Activated T-cell treated with anti-CD3 and anti-CD28 coated beads for 1 hour (primary cell): ENCODE measurements at regions not wholly inside any gene's neighbourhood (a gene's known extent, or its start where the extent isn't known, plus 50 kb on each side); places are given as distances from the start of the nearest gene placed in this dataset.
"Not testable (repeated sequence)": the region's sequence is repeated elsewhere in the genome, so short reads cannot be mapped to it uniquely, and the experiment has no call there.

Experiments
- DNase-seq: peaks from one replicate; pipeline ENCODE4 v3.0.0-alpha.2; 2020; ENCODE audit warnings: low read depth

GRCh38 chr1:58190267-58190988 lies 356.1 kb downstream of the OMA1 start:
- DNase-seq: no peak

GRCh38 chr1:58189453-58189852 lies 357.1 kb downstream of the OMA1 start:
- DNase-seq: no peak

- DNase-seq: no peak
Observed at GRCh38 chr1:58183286-58183685, 363.2 kb downstream of the OMA1 start.

- no peak for DNase-seq
Observed at GRCh38 chr1:58180537-58180936, 366.0 kb downstream of the OMA1 start.

GRCh38 chr1:58169160-58169559 lies 377.4 kb downstream of the OMA1 start:
- DNase-seq: not testable (repeated sequence)

GRCh38 chr1:58167131-58167530 lies 379.4 kb downstream of the OMA1 start:
- DNase-seq: not testable (repeated sequence)

GRCh38 chr1:58166417-58166816 lies 380.1 kb downstream of the OMA1 start:
- DNase-seq: no peak

- DNase-seq: no peak
Observed at GRCh38 chr1:58165073-58165472, 381.5 kb downstream of the OMA1 start.

GRCh38 chr1:58162952-58163550 lies 383.5 kb downstream of the OMA1 start:
- DNase-seq: no peak

GRCh38 chr1:58159434-58159830 lies 387.1 kb downstream of the OMA1 start:
- no peak for DNase-seq

- DNase-seq: no peak
Observed at GRCh38 chr1:58158506-58159433, 387.8 kb downstream of the OMA1 start.

GRCh38 chr1:58158016-58158415 lies 388.5 kb downstream of the OMA1 start:
- DNase-seq: no peak

GRCh38 chr1:58157256-58157655 lies 389.3 kb downstream of the OMA1 start:
- no peak for DNase-seq

GRCh38 chr1:58156831-58157230 lies 389.7 kb downstream of the OMA1 start:
- no peak for DNase-seq

GRCh38 chr1:58156124-58156468 lies 390.4 kb downstream of the OMA1 start:
- no peak for DNase-seq

GRCh38 chr1:58155418-58156123 lies 391.0 kb downstream of the OMA1 start:
- no peak for DNase-seq

- no peak for DNase-seq
Observed at GRCh38 chr1:58154256-58154655, 392.3 kb downstream of the OMA1 start.

- DNase-seq: no peak
Observed at GRCh38 chr1:58152697-58153096, 393.8 kb downstream of the OMA1 start.

GRCh38 chr1:58149271-58149812 lies 397.2 kb downstream of the OMA1 start:
- no peak for DNase-seq

GRCh38 chr1:58144698-58145270 lies 401.7 kb downstream of the OMA1 start:
- DNase-seq: no peak

GRCh38 chr1:58143972-58144697 lies 402.4 kb downstream of the OMA1 start:
- no peak for DNase-seq
